ENCODE measurements at regions not wholly inside any gene's neighbourhood (a gene's known extent, or its start where the extent isn't known, plus 50 kb on each side); places are given as distances from the start of the nearest gene placed in this dataset.

GRCh38 chr1:58104960-58105359 is 441.6 kb downstream of the OMA1 start (continued):
- TF ChIP-seq RFX5 (IDR thresholded peaks at IDR 0.05; ENCODE audit: low read length), result no peak
- no peak for TF ChIP-seq MXI1 (IDR thresholded peaks at IDR 0.05; ENCODE audit: low read depth, low read length)
- TF ChIP-seq RAD21 (IDR thresholded peaks at IDR 0.05; ENCODE audit: low read length), result no peak

- no peaks in the 10 kb centered on the region for H3K9me3 ChIP-seq
- H3K9ac ChIP-seq, result no peak overlapping the region
- H3K27me3 ChIP-seq (ENCODE audit: insufficient read depth), result no peaks in the 10 kb centered on the region
- H4K20me1 ChIP-seq (ENCODE audit: insufficient read depth), result no peaks in the 10 kb centered on the region
- no peak for DNase-seq
- no peak overlapping the region for H3K4me3 ChIP-seq (ENCODE audit: low read depth in 2 of 2, low read length in 1 of 2)
- no peaks in the 10 kb centered on the region for H3K36me3 ChIP-seq (replicated peaks in 1 of 2; ENCODE audit: control insufficient read depth in 1 of 2, insufficient read depth in 2 of 2, low read length in 1 of 2)
- no peaks in the 10 kb centered on the region for H3K4me1 ChIP-seq (ENCODE audit: control insufficient read depth in 1 of 2, insufficient read depth in 2 of 2, low read depth in 1 of 2, low read length in 1 of 2)
- H3K9me2 ChIP-seq, result no peaks in the 10 kb centered on the region
- H3F3A ChIP-seq (replicated peaks; ENCODE audit: insufficient read depth), result no peaks in the 10 kb centered on the region
- no peaks in the 10 kb centered on the region for H3K79me2 ChIP-seq (ENCODE audit: insufficient read depth)
- no peak overlapping the region for H2AFZ ChIP-seq (ENCODE audit: low read depth)
- CTCF ChIA-PET, result no interaction called here
- H3K4me2 ChIP-seq, result no peak overlapping the region
- 20% methylated on average over 2 of the region's 2 CpGs for WGBS (ENCODE audit: low lambda C conversion rate)
- H3K27ac ChIP-seq (ENCODE audit: low read depth in 2 of 2, low read length in 1 of 2), result no peak overlapping the region
- POLR2A ChIA-PET, result no interaction called here
- no peak for TF ChIP-seq EP300 (IDR thresholded peaks at IDR 0.05; ENCODE audit: borderline replicate concordance in 1 of 2, low read depth in 1 of 2, low read length in 1 of 2)
- no peak for TF ChIP-seq FOXJ3 (CRISPR knock-in tag; IDR thresholded peaks at IDR 0.05)
- no peak for TF ChIP-seq SMC3 (IDR thresholded peaks at IDR 0.05; ENCODE audit: low read depth, low read length)
- no peak for TF ChIP-seq RAD21 (IDR thresholded peaks at IDR 0.05; ENCODE audit: low read length)
- no peak for TF ChIP-seq TAF1 (IDR thresholded peaks at IDR 0.05; ENCODE audit: borderline replicate concordance, low read depth, low read length)
- TF ChIP-seq SIN3A (IDR thresholded peaks at IDR 0.05; ENCODE audit: borderline replicate concordance, low read depth, low read length), result no peak
- no peak for TF ChIP-seq NFIC (IDR thresholded peaks at IDR 0.05; ENCODE audit: borderline replicate concordance)
- no peak for TF ChIP-seq MAX (IDR thresholded peaks at IDR 0.05; ENCODE audit: low read depth)
- TF ChIP-seq GATA2 (CRISPR knock-in tag; IDR thresholded peaks at IDR 0.05), result no peak
Measured at GRCh38 chr1:58096714-58097113, 449.8 kb downstream of the OMA1 start.

GRCh38 chr1:58095183-58095582 is 451.3 kb downstream of the OMA1 start:
- no peaks in the 10 kb centered on the region for H3F3A ChIP-seq (replicated peaks; ENCODE audit: insufficient read depth)
- H3K4me3 ChIP-seq (ENCODE audit: low read depth in 2 of 2, low read length in 1 of 2), result no peak overlapping the region
- H3K9me2 ChIP-seq, result no peaks in the 10 kb centered on the region
- H2AFZ ChIP-seq (ENCODE audit: low read depth), result no peak overlapping the region
- POLR2A ChIA-PET, result no interaction called here
- DNase-seq, result no peak
- no peaks in the 10 kb centered on the region for H3K4me1 ChIP-seq (ENCODE audit: control insufficient read depth in 1 of 2, insufficient read depth in 2 of 2, low read depth in 1 of 2, low read length in 1 of 2)
- WGBS (ENCODE audit: low lambda C conversion rate), result 66% methylated on average over 5 of the region's 5 CpGs
- H3K27ac ChIP-seq (ENCODE audit: low read depth in 2 of 2, low read length in 1 of 2), result no peak overlapping the region
- no peaks in the 10 kb centered on the region for H4K20me1 ChIP-seq (ENCODE audit: insufficient read depth)
- CTCF ChIA-PET, result no interaction called here
- no peaks in the 10 kb centered on the region for H3K79me2 ChIP-seq (ENCODE audit: insufficient read depth)
- H3K27me3 ChIP-seq (ENCODE audit: insufficient read depth), result no peaks in the 10 kb centered on the region
- no peak overlapping the region for H3K9ac ChIP-seq
- H3K36me3 ChIP-seq (replicated peaks in 1 of 2; ENCODE audit: control insufficient read depth in 1 of 2, insufficient read depth in 2 of 2, low read length in 1 of 2), result no peaks in the 10 kb centered on the region
- TF ChIP-seq ELF1 (IDR thresholded peaks at IDR 0.05) (no peak), MXI1 (IDR thresholded peaks at IDR 0.05; ENCODE audit: low read depth, low read length) (no peak), FOXJ3 (CRISPR knock-in tag; IDR thresholded peaks at IDR 0.05) (no peak), RXRA (IDR thresholded peaks at IDR 0.05; ENCODE audit: borderline replicate concordance, low read depth) (no peak), SIN3A (IDR thresholded peaks at IDR 0.05; ENCODE audit: borderline replicate concordance, low read depth, low read length) (no peak), TEAD4 (IDR thresholded peaks at IDR 0.05; ENCODE audit: borderline replicate concordance, insufficient read depth) (no peak), GABPA (IDR thresholded peaks at IDR 0.05; ENCODE audit: low read depth) (no peak), TAF1 (IDR thresholded peaks at IDR 0.05; ENCODE audit: borderline replicate concordance, low read depth, low read length) (no peak), PBX3 (IDR thresholded peaks at IDR 0.05) (no peak)
- no peaks in the 10 kb centered on the region for H3K9me3 ChIP-seq
- no peak overlapping the region for H3K4me2 ChIP-seq

All from SK-N-SH (cell line).